ENCODE measurements at regions not wholly inside any gene's neighbourhood (a gene's known extent, or its start where the extent isn't known, plus 50 kb on each side); places are given as distances from the start of the nearest gene placed in this dataset.

DNA sequence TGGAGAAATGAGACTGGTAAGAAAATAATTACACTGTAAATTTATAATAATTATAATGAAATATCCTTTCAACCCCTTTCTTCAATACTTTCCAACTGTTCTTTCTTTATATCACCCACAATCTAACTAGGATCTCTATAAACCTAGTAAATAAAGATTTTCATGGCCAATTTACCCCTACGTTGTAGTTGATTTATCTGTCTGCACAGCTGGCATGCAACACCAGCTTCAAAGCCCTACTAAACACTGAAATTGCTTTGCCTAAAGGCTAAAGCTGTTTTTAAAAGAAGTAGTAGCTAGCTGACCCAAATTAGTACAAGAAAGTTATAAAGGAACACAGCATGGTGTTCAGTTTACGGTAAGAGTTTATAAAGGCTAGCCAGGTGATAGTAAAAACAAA, 140.1 kb downstream of the NOL4 start:
- H3K4me3 ChIP-seq (ENCODE audit: low read length): no peak overlapping the region
- TF ChIP-seq CTCF (IDR thresholded peaks at IDR 0.05; ENCODE audit: insufficient read depth, low read depth, low read length, missing control alignments): no peak
- no peak for DNase-seq (ENCODE audit: low read depth)

DNA sequence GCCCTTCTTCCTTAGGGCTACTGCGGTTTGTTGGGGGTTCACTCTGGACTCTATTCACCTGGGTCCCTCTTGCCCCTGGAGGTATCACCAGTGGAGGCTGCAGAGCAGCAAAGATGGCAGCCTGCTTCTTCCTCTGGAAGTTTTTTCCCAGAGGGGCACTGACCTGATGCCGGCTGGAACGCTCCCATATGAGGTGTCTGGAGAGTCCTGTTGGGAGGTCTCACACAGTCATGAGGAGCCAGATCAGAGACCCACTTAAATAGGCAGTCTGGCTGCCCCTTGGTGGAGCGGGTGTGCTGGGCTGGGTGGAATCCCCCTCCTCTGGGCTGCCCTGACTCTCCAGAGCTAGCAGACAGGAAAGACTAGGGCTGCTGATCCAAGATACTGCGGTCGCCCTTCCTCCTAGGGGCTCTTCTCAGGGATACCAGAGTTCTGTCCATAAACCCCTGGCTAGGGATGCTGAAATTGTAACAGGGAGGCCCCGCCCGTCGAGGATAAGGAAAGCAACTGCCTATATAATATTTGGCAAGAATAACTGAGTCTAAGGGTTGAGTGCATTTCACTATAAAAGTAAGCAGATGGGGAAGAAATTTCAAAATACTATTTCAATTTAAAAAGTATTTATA, 140.7 kb downstream of the NOL4 start:
- no peak overlapping the region for H3K4me3 ChIP-seq (ENCODE audit: low read length)
- DNase-seq (ENCODE audit: low read depth): no peak
- TF ChIP-seq CTCF (IDR thresholded peaks at IDR 0.05; ENCODE audit: insufficient read depth, low read depth, low read length, missing control alignments): no peak

GRCh38 chr18:34077599-34077998, 147.1 kb downstream of the NOL4 start:
- no peak for DNase-seq (ENCODE audit: low read depth)
- TF ChIP-seq CTCF (IDR thresholded peaks at IDR 0.05; ENCODE audit: insufficient read depth, low read depth, low read length, missing control alignments): no peak
- H3K4me3 ChIP-seq (ENCODE audit: low read length): no peak overlapping the region

- TF ChIP-seq CTCF (IDR thresholded peaks at IDR 0.05; ENCODE audit: insufficient read depth, low read depth, low read length, missing control alignments): no peak
- no peak for DNase-seq (ENCODE audit: low read depth)
- H3K4me3 ChIP-seq (ENCODE audit: low read length): no peak overlapping the region
Measured at GRCh38 chr18:34075963-34076860, 148.5 kb downstream of the NOL4 start.

- DNase-seq (ENCODE audit: low read depth): no peak
- no peak for TF ChIP-seq CTCF (IDR thresholded peaks at IDR 0.05; ENCODE audit: insufficient read depth, low read depth, low read length, missing control alignments)
- no peak overlapping the region for H3K4me3 ChIP-seq (ENCODE audit: low read length)
Measured at GRCh38 chr18:34061226-34061625, 163.5 kb downstream of the NOL4 start.

- no peak overlapping the region for H3K4me3 ChIP-seq (ENCODE audit: low read length)
- TF ChIP-seq CTCF (IDR thresholded peaks at IDR 0.05; ENCODE audit: insufficient read depth, low read depth, low read length, missing control alignments): no peak
- DNase-seq (ENCODE audit: low read depth): no peak
Measured at GRCh38 chr18:34055227-34055626, 169.5 kb downstream of the NOL4 start.

Data from epithelial cell of esophagus (primary cell).